DND-41 (cell line): ENCODE measurements at regions not wholly inside any gene's neighbourhood (a gene's known extent, or its start where the extent isn't known, plus 50 kb on each side); places are given as distances from the start of the nearest gene placed in this dataset.

ENCODE experiments used
- ATAC-seq: fragments of 200-7000 bp; cut with Tn5 transposase; 3 replicates; pipeline ENCODE4 v1.9.1; 2021; ENCODE audit warnings: low read depth; ENCODE audit not compliant: insufficient read depth
- DNase-seq: peaks from one replicate; pipeline ENCODE4 v3.0.0-alpha.2; 2020
- H2AFZ ChIP-seq: 2 replicates; pipeline ENCODE4 v1.6.0; 2012; ENCODE audit warnings: low read depth, low read length
- H3K27ac ChIP-seq: 2 replicates; pipeline ENCODE4 v1.5.1; 2012; ENCODE audit warnings: low read length, inconsistent platforms
- H3K27me3 ChIP-seq: fragments of 200-600 bp; sonication (generic); 2 replicates; pipeline ENCODE4 v1.6.0; 2012; ENCODE audit warnings: low read length, mild to moderate bottlenecking, inconsistent platforms; ENCODE audit not compliant: insufficient read depth, poor library complexity
- H3K36me3 ChIP-seq: 2 replicates; pipeline ENCODE4 v1.5.1; 2012; ENCODE audit warnings: low read length, inconsistent platforms; ENCODE audit not compliant: insufficient read depth
- H3K4me1 ChIP-seq: 2 replicates; pipeline ENCODE4 v1.5.1; 2012; ENCODE audit warnings: mild to moderate bottlenecking, low read length; ENCODE audit not compliant: insufficient read depth
- H3K4me2 ChIP-seq: 2 replicates; pipeline ENCODE4 v1.6.0; 2012; ENCODE audit warnings: mild to moderate bottlenecking, moderate library complexity, low read length, inconsistent platforms; ENCODE audit not compliant: insufficient read depth
- H3K4me3 ChIP-seq, 2 experiments: fragments of 200-600 bp in 1 of 2; shearing (Covaris generic) in 1 of 2; 2 replicates each; pipeline ENCODE4 v1.5.1; 2012 to 2016; ENCODE audit warnings: inconsistent platforms in 2 of 2, low read length in 2 of 2, mild to moderate bottlenecking in 2 of 2, low read depth in 1 of 2, moderate library complexity in 1 of 2
- H3K79me2 ChIP-seq: 2 replicates; pipeline ENCODE4 v1.6.0; 2012; ENCODE audit warnings: low read length, inconsistent platforms; ENCODE audit not compliant: insufficient read depth
- H3K9ac ChIP-seq: 2 replicates; pipeline ENCODE4 v1.6.0; 2012; ENCODE audit warnings: low read depth, mild to moderate bottlenecking, inconsistent platforms, low read length, moderate library complexity
- H3K9me3 ChIP-seq: 2 replicates; pipeline ENCODE4 v1.5.1; 2012; ENCODE audit warnings: low read length, moderate library complexity, mild to moderate bottlenecking, inconsistent platforms; ENCODE audit not compliant: insufficient read depth, severe bottlenecking
- H4K20me1 ChIP-seq: 2 replicates; pipeline ENCODE4 v1.6.0; 2012; ENCODE audit warnings: low read length; ENCODE audit not compliant: insufficient read depth
- EZH2 ChIP-seq: IDR thresholded peaks from 3 replicates; pipeline ENCODE4 v1.6.1; 2012; ENCODE audit warnings: borderline replicate concordance, low read depth, mild to moderate bottlenecking, moderate library complexity, low read length, inconsistent platforms; ENCODE audit not compliant: severe bottlenecking
- TF ChIP-seq, protein P1 (sequence below): IDR thresholded peaks from 2 replicates; pipeline ENCODE4 v1.5.1; 2012; ENCODE audit warnings: borderline replicate concordance, low read length, moderate library complexity, mild to moderate bottlenecking; ENCODE audit not compliant: poor library complexity, severe bottlenecking; ENCODE audit errors: extremely low read depth

DNA sequence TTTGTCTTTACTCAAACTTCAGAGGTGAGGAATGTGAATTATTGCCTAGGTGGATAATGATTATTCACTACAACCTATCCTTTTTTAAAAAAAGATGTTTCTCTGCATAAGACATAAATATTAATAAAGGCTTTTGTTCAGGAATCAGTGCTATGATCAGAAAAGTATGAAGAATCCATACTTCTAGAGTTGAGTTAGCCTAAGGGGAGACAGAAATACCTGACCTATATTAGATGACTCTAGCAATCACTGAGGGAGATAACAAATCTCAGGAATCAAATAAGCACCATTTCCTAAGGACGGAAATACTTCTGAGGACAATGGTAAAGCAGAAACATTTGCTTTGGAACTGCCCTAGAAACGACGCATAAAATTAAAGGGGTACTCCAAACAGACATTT, 763.8 kb downstream of the GBE1 start:
- Histone ChIP-seq H4K20me1 (no peaks in the 10 kb centered on the region), H3K27ac (no peak overlapping the region), H2AFZ (no peak overlapping the region), H3K27me3 (no peaks in the 10 kb centered on the region), H3K79me2 (no peaks in the 10 kb centered on the region), H3K36me3 (no peaks in the 10 kb centered on the region), H3K9ac (no peak overlapping the region), H3K4me2 (no peak overlapping the region), H3K4me1 (no peaks in the 10 kb centered on the region), H3K9me3 (no peaks in the 10 kb centered on the region), H3K4me3 (no peak overlapping the region)
- ATAC-seq (no peak), DNase-seq (no peak)
- TF ChIP-seq, protein P1, sequence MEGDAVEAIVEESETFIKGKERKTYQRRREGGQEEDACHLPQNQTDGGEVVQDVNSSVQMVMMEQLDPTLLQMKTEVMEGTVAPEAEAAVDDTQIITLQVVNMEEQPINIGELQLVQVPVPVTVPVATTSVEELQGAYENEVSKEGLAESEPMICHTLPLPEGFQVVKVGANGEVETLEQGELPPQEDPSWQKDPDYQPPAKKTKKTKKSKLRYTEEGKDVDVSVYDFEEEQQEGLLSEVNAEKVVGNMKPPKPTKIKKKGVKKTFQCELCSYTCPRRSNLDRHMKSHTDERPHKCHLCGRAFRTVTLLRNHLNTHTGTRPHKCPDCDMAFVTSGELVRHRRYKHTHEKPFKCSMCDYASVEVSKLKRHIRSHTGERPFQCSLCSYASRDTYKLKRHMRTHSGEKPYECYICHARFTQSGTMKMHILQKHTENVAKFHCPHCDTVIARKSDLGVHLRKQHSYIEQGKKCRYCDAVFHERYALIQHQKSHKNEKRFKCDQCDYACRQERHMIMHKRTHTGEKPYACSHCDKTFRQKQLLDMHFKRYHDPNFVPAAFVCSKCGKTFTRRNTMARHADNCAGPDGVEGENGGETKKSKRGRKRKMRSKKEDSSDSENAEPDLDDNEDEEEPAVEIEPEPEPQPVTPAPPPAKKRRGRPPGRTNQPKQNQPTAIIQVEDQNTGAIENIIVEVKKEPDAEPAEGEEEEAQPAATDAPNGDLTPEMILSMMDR: no peak
- no peak for TF ChIP-seq EZH2

- Histone ChIP-seq H3K9me3 (no peaks in the 10 kb centered on the region), H3K9ac (no peak overlapping the region), H3K4me2 (no peak overlapping the region), H3K4me3 (no peak overlapping the region), H3K36me3 (no peaks in the 10 kb centered on the region), H2AFZ (no peak overlapping the region), H3K4me1 (no peaks in the 10 kb centered on the region), H3K79me2 (no peaks in the 10 kb centered on the region), H4K20me1 (no peaks in the 10 kb centered on the region), H3K27ac (no peak overlapping the region), H3K27me3 (no peaks in the 10 kb centered on the region)
- ATAC-seq (no peak), DNase-seq (no peak)
- no peak for TF ChIP-seq EZH2
- TF ChIP-seq, protein P1: no peak
Measured at GRCh38 chr3:80994767-80995166, 766.7 kb downstream of the GBE1 start.

GRCh38 chr3:80994085-80994665, 767.3 kb downstream of the GBE1 start:
- Histone ChIP-seq H3K9me3 (no peaks in the 10 kb centered on the region), H3K27ac (no peak overlapping the region), H3K4me2 (no peak overlapping the region), H3K4me1 (no peaks in the 10 kb centered on the region), H3K9ac (no peak overlapping the region), H3K79me2 (no peaks in the 10 kb centered on the region), H3K36me3 (no peaks in the 10 kb centered on the region), H3K27me3 (no peaks in the 10 kb centered on the region), H3K4me3 (no peak overlapping the region), H2AFZ (no peak overlapping the region), H4K20me1 (no peaks in the 10 kb centered on the region)
- ATAC-seq (no peak), DNase-seq (no peak)
- TF ChIP-seq EZH2: no peak
- TF ChIP-seq, protein P1: no peak
